ENCODE measurements at regions not wholly inside any gene's neighbourhood (a gene's known extent, or its start where the extent isn't known, plus 50 kb on each side); places are given as distances from the start of the nearest gene placed in this dataset.

DNA sequence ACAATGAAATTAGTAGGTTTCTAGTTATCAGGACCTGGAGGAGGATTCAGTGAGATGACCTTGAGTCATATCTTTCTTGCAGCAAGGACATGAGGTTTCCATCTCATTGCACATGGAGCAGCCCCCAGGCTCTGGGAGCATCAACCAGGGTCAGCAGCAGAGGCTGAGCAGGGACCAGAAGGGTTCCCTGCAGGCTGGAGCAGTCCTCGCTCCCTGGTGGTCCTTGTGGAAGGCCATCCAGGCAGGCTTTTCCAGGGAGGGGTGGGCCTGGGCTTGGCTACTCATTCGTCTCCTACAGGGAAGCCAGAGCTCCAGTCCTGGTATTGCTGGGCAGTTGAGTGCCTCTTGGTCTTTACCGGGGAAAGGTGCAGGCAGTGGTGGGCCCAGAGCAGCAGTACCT, 587.5 kb downstream of the GLRX3 start:
- TF ChIP-seq, protein P1, sequence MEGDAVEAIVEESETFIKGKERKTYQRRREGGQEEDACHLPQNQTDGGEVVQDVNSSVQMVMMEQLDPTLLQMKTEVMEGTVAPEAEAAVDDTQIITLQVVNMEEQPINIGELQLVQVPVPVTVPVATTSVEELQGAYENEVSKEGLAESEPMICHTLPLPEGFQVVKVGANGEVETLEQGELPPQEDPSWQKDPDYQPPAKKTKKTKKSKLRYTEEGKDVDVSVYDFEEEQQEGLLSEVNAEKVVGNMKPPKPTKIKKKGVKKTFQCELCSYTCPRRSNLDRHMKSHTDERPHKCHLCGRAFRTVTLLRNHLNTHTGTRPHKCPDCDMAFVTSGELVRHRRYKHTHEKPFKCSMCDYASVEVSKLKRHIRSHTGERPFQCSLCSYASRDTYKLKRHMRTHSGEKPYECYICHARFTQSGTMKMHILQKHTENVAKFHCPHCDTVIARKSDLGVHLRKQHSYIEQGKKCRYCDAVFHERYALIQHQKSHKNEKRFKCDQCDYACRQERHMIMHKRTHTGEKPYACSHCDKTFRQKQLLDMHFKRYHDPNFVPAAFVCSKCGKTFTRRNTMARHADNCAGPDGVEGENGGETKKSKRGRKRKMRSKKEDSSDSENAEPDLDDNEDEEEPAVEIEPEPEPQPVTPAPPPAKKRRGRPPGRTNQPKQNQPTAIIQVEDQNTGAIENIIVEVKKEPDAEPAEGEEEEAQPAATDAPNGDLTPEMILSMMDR (IDR thresholded peaks at IDR 0.05; ENCODE audit: insufficient read depth, low read length, poor library complexity, severe bottlenecking) = no peak
- no peak for DNase-seq (ENCODE audit: extremely low read depth, insufficient read length)
- no peaks in the 10 kb centered on the region for H3K27me3 ChIP-seq (replicated peaks; ENCODE audit: control insufficient read depth, insufficient read depth, low read length)
- H3K4me3 ChIP-seq (replicated peaks; ENCODE audit: low read depth, low read length) = no peak overlapping the region
- H3K36me3 ChIP-seq (ENCODE audit: control insufficient read depth, insufficient read depth, low read length) = no peaks in the 10 kb centered on the region

DNA sequence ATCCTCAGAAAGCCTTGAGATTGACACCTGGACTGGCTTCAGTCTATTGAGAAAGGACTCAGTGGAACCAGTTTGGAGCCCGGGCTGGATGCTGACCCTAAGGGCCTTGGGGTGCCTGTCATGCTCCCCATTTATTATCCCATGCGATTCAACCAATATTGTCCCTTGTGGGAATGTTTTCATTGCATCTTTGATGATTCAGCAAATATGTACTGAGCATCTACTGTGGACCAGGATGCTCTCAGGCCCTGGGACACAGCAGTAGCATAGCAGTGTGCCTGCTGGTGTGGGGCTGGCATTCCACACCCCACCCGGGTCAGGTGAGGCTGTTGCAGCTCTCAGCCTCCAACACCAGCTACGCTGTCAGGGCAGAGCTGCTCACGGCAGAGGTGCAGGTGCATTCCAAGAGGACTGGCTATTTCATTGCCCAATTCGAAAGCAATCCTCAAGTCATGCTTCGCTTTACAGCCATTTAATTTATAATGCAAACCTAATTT, 586.0 kb downstream of the TCERG1L start:
- Histone ChIP-seq H3K4me3 (replicated peaks; ENCODE audit: low read depth, low read length) (no peak overlapping the region), H3K27me3 (replicated peaks; ENCODE audit: control insufficient read depth, insufficient read depth, low read length) (no peaks in the 10 kb centered on the region), H3K36me3 (ENCODE audit: control insufficient read depth, insufficient read depth, low read length) (no peaks in the 10 kb centered on the region)
- TF ChIP-seq, protein P1 (IDR thresholded peaks at IDR 0.05; ENCODE audit: insufficient read depth, low read length, poor library complexity, severe bottlenecking) = no peak
- DNase-seq (ENCODE audit: extremely low read depth, insufficient read length) = no peak

DNA sequence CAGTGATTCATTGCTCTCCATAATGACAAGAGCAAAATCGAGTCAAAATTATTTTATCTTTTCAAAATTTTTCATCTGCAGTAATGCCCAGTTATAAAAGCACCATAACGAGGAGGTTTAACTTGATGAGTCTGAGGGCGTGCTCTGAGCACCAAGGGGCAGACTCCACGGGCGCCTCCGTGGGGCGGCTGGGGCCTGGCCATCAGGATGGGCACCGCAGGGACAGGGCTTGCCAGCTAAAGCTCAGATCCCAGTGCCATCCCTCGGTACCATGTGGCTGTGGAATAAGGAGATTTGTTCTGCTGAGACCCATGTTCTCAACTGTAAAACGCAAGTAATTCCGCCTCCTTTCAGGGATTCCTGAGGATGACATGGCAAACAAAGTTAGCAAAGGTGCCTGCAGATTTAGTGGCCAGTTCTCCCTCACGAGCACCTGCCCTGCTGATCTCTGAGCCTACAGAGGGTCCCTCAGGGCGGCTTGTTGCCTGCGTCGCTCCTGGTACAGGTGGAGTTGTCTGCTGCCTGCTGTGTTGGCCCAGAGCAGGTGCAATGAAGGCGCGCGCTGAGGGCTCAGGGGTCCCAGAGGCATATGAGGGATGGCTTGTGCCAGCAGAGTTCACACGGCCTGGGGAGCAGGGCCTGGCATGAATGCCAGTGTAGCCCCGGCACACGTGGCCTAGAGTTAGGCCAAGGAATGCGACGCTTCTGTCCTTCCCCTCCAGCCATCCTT, 584.4 kb downstream of the TCERG1L start:
- Histone ChIP-seq H3K4me3 (replicated peaks; ENCODE audit: low read depth, low read length) (no peak overlapping the region), H3K36me3 (ENCODE audit: control insufficient read depth, insufficient read depth, low read length) (no peaks in the 10 kb centered on the region)
- no peak for DNase-seq (ENCODE audit: extremely low read depth, insufficient read length)

DNA sequence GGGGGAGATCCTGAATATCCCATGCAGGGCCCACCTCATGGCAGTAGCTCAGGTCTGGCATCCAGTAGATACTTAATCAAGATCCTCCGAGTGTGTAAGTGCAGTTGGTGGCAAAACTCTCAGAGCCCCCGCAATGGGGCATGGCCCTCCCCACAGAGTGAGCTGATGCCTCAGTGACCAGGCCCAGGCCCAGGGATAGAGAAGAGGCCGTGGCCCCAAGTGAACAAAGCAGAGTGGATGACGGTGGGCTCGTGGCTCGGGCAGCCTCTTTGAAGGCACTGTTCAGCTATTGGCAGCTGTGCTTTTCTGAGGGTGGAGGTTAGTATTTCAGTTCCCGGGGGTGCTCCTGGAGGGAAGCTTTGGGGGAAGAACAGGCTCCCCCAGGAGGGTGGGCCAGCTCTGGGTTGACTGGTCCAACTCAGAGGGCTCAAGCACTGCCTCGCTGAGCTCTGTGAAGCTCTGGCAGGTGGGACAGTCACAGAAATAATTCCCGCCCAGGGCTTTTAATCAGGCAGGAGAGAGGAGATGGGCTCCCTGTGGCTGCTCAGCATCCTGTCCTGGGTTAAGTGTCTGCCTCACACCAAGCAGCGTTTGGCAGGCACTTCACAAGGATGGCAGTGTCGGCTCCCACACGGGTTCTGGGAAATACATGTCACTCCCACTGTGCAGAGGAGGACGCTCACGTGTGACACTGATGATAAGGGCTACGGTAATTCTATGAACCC, 583.6 kb downstream of the TCERG1L start:
- Histone ChIP-seq H3K27me3 (replicated peaks; ENCODE audit: control insufficient read depth, insufficient read depth, low read length) (no peaks in the 10 kb centered on the region), H3K4me3 (replicated peaks; ENCODE audit: low read depth, low read length) (no peak overlapping the region), H3K36me3 (ENCODE audit: control insufficient read depth, insufficient read depth, low read length) (no peaks in the 10 kb centered on the region)
- no peak for DNase-seq (ENCODE audit: extremely low read depth, insufficient read length)
- TF ChIP-seq, protein P1 (IDR thresholded peaks at IDR 0.05; ENCODE audit: insufficient read depth, low read length, poor library complexity, severe bottlenecking) = no peak

More for the DNA sequence above, 584.4 kb downstream of the TCERG1L start:
- TF ChIP-seq, protein P1 (IDR thresholded peaks at IDR 0.05; ENCODE audit: insufficient read depth, low read length, poor library complexity, severe bottlenecking) = no peak
- no peaks in the 10 kb centered on the region for H3K27me3 ChIP-seq (replicated peaks; ENCODE audit: control insufficient read depth, insufficient read depth, low read length)

DNA sequence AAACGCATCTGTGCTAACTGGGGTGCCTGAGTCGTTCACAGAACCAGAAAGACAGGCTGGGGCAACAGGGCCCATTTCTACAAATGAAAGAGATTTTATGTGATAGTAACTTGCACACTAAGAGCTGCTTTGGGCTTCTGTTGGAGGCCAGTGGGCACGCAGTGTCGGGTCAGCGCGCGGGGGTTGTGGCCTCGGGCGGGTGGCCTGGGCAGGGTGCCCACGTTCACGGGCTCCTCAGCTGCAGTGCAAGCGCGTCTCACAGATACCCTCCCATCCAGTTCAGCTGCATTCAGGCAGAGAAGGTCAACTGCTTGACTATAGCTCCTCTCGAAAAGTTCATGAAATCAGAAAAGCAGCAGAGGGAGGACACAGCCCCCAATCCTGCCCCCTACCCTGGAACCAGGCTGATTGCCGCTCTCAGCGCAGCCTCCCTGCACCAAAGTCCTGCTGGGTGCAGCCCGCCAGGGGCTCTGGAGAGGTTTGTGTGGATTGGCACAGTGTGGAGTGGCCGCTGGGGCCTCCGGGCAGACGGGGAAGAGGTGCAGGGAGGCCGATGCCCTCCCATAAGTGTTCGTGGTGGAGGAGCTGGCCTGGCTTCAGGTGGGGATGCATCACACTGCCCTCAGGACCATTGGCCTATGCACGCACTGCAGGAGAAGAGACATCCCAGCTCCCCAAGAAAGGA, 582.8 kb downstream of the TCERG1L start:
- Histone ChIP-seq H3K36me3 (ENCODE audit: control insufficient read depth, insufficient read depth, low read length) (no peaks in the 10 kb centered on the region), H3K27me3 (replicated peaks; ENCODE audit: control insufficient read depth, insufficient read depth, low read length) (no peaks in the 10 kb centered on the region), H3K4me3 (replicated peaks; ENCODE audit: low read depth, low read length) (no peak overlapping the region)
- TF ChIP-seq, protein P1 (IDR thresholded peaks at IDR 0.05; ENCODE audit: insufficient read depth, low read length, poor library complexity, severe bottlenecking) = no peak
- no peak for DNase-seq (ENCODE audit: extremely low read depth, insufficient read length)
